H1 (cell line): ENCODE measurements at regions not wholly inside any gene's neighbourhood (a gene's known extent, or its start where the extent isn't known, plus 50 kb on each side); places are given as distances from the start of the nearest gene placed in this dataset.

Source experiments
- TF ChIP-seq, protein P1 (sequence below): fragments of 300-600 bp; sonication (generic); IDR thresholded peaks from 2 replicates; pipeline ENCODE4 v1.7.1; 2012; ENCODE audit warnings: low read length, moderate library complexity, mild to moderate bottlenecking, inconsistent platforms; ENCODE audit not compliant: insufficient replicate concordance
- TF ChIP-seq, protein P2 (sequence below): IDR thresholded peaks from 2 replicates; pipeline ENCODE4 v1.6.1; 2011; ENCODE audit warnings: low read depth, mild to moderate bottlenecking, low read length; ENCODE audit not compliant: insufficient read depth

DNA sequence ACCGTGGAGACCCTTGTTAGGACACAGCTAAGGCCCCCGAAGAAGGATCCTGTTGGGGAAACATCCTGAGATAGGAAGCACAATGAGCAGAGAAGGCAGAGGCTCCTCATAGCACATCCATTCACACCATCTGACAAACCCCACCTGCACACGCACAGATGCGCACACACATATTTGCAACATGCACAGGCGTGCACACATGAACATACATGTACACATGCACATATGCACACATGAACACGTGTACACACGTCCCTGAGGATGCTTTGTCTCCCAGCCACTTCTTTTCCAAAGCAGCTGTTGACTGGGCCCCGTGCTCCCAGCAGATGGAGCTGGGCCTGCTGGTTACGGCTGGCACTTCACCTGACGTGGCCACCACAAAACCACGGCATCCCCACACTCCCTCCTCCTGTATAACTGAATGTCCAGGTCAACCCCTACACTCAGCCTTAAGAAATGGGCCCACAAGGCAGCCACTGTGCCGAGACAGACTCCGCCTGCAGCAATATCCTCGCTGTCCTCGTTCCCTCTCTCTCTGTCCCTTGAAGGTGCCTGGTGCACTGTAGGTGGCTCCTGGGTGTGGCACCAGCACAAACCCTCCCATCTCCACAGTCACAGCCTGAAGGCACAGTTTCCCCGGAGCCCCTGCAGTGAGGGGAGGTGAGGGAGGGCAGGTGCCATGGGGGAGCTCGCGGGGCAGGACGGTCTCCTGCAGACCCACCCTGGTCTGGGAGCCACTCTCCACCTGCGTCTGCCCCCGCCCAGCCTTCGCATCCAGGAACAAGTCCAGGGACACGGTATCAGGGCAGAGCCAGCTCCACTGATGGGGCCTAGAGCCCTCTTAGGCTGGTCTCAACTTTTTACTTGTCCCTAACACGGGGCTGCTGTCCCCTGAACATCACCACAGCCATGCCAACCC, 183.0 kb downstream of the RBFOX3 start (continued):
- TF ChIP-seq, protein P1, sequence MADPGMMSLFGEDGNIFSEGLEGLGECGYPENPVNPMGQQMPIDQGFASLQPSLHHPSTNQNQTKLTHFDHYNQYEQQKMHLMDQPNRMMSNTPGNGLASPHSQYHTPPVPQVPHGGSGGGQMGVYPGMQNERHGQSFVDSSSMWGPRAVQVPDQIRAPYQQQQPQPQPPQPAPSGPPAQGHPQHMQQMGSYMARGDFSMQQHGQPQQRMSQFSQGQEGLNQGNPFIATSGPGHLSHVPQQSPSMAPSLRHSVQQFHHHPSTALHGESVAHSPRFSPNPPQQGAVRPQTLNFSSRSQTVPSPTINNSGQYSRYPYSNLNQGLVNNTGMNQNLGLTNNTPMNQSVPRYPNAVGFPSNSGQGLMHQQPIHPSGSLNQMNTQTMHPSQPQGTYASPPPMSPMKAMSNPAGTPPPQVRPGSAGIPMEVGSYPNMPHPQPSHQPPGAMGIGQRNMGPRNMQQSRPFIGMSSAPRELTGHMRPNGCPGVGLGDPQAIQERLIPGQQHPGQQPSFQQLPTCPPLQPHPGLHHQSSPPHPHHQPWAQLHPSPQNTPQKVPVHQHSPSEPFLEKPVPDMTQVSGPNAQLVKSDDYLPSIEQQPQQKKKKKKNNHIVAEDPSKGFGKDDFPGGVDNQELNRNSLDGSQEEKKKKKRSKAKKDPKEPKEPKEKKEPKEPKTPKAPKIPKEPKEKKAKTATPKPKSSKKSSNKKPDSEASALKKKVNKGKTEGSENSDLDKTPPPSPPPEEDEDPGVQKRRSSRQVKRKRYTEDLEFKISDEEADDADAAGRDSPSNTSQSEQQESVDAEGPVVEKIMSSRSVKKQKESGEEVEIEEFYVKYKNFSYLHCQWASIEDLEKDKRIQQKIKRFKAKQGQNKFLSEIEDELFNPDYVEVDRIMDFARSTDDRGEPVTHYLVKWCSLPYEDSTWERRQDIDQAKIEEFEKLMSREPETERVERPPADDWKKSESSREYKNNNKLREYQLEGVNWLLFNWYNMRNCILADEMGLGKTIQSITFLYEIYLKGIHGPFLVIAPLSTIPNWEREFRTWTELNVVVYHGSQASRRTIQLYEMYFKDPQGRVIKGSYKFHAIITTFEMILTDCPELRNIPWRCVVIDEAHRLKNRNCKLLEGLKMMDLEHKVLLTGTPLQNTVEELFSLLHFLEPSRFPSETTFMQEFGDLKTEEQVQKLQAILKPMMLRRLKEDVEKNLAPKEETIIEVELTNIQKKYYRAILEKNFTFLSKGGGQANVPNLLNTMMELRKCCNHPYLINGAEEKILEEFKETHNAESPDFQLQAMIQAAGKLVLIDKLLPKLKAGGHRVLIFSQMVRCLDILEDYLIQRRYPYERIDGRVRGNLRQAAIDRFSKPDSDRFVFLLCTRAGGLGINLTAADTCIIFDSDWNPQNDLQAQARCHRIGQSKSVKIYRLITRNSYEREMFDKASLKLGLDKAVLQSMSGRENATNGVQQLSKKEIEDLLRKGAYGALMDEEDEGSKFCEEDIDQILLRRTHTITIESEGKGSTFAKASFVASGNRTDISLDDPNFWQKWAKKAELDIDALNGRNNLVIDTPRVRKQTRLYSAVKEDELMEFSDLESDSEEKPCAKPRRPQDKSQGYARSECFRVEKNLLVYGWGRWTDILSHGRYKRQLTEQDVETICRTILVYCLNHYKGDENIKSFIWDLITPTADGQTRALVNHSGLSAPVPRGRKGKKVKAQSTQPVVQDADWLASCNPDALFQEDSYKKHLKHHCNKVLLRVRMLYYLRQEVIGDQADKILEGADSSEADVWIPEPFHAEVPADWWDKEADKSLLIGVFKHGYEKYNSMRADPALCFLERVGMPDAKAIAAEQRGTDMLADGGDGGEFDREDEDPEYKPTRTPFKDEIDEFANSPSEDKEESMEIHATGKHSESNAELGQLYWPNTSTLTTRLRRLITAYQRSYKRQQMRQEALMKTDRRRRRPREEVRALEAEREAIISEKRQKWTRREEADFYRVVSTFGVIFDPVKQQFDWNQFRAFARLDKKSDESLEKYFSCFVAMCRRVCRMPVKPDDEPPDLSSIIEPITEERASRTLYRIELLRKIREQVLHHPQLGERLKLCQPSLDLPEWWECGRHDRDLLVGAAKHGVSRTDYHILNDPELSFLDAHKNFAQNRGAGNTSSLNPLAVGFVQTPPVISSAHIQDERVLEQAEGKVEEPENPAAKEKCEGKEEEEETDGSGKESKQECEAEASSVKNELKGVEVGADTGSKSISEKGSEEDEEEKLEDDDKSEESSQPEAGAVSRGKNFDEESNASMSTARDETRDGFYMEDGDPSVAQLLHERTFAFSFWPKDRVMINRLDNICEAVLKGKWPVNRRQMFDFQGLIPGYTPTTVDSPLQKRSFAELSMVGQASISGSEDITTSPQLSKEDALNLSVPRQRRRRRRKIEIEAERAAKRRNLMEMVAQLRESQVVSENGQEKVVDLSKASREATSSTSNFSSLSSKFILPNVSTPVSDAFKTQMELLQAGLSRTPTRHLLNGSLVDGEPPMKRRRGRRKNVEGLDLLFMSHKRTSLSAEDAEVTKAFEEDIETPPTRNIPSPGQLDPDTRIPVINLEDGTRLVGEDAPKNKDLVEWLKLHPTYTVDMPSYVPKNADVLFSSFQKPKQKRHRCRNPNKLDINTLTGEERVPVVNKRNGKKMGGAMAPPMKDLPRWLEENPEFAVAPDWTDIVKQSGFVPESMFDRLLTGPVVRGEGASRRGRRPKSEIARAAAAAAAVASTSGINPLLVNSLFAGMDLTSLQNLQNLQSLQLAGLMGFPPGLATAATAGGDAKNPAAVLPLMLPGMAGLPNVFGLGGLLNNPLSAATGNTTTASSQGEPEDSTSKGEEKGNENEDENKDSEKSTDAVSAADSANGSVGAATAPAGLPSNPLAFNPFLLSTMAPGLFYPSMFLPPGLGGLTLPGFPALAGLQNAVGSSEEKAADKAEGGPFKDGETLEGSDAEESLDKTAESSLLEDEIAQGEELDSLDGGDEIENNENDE: no peak
- TF ChIP-seq, protein P2, sequence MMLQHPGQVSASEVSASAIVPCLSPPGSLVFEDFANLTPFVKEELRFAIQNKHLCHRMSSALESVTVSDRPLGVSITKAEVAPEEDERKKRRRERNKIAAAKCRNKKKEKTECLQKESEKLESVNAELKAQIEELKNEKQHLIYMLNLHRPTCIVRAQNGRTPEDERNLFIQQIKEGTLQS: no peak
